Calu3 (cell line): ENCODE measurements at regions not wholly inside any gene's neighbourhood (a gene's known extent, or its start where the extent isn't known, plus 50 kb on each side); places are given as distances from the start of the nearest gene placed in this dataset.

ENCODE experiments used
- BruUV-seq: library from RNA; stranded (reverse); fragments of 400-500 nt; replicated peaks from 2 replicates; lab custom pipeline; 2021; lab: Mats Ljungman, UMichigan
- CTCF ChIA-PET: fragments of 300-600 bp; sonication (Branson Sonifier 250); formaldehyde crosslinking; loops from one replicate; lab custom pipeline; 2022; ENCODE audit warnings: antibody characterized with exemption; lab: Charles Lee
- DNase-seq: peaks from one replicate; pipeline ENCODE4 v3.0.0; 2022
- H3K27ac Mint-ChIP-seq: one replicate; pipeline ENCODE4 v1.8.0; 2022; ENCODE audit warnings: mixed read lengths; ENCODE audit not compliant: unreplicated experiment
- H3K27me3 Mint-ChIP-seq: one replicate; pipeline ENCODE4 v1.8.0; 2022; ENCODE audit warnings: mixed read lengths; ENCODE audit not compliant: unreplicated experiment
- H3K36me3 Mint-ChIP-seq: one replicate; pipeline ENCODE4 v1.8.0; 2022; ENCODE audit warnings: mild to moderate bottlenecking, moderate library complexity, mixed read lengths; ENCODE audit not compliant: insufficient read depth, unreplicated experiment
- H3K4me1 Mint-ChIP-seq: one replicate; pipeline ENCODE4 v1.8.0; 2022; ENCODE audit warnings: mild to moderate bottlenecking, low read depth, mixed read lengths; ENCODE audit not compliant: unreplicated experiment
- H3K4me3 Mint-ChIP-seq: one replicate; pipeline ENCODE4 v1.8.0; 2022; ENCODE audit warnings: mild to moderate bottlenecking, low read depth, moderate library complexity, mixed read lengths; ENCODE audit not compliant: unreplicated experiment
- H3K9me3 Mint-ChIP-seq: one replicate; pipeline ENCODE4 v1.8.0; 2022; ENCODE audit warnings: low read depth, mixed read lengths; ENCODE audit not compliant: unreplicated experiment
- intact Hi-C: fragments of 100-400 bp; cut with micrococcal nuclease; formaldehyde crosslinking; loops from one replicate; pipeline ENCODE4 v1.10.0; 2022; ENCODE audit not compliant: unreplicated experiment
- TF ChIP-seq, protein P1 (sequence below): fragments of 200-600 bp; IDR thresholded peaks from one replicate; pipeline ENCODE4 v1.8.0; 2022; ENCODE audit warnings: antibody characterized with exemption; ENCODE audit not compliant: unreplicated experiment

DNA sequence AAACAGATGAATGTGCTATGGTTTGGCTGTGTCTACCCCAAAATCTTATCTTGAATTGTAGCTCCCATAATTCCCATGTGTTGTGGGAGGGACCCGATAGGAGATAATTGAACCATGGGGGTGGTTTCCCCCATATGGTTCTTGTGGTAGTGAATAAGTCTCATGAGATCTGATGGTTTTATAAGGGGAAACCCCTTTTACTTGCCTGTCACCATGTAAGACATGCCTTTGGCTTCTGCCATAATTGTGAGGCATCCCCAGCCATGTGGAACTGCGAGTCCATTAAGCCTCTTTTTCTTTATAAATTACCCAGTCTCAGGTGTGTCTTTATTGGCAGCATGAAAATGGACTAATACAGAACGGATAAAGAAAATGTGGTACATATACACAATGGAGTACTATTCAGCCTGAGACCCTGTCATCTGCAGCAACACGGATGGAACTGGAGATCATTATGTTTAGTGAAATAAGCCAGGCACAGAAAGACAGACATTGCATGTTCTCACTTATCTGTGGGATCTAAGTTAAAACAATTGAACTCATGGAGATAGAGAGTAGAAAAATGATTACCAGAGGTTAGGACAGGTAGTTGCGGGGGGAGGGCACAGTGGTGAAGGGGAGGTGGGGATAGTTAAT is 587.6 kb upstream of the NRP1 start:
- no peaks in the 10 kb centered on the region for H3K4me1 Mint-ChIP-seq
- CTCF ChIA-PET: no interaction called here
- intact Hi-C loops: no loop called here
- no peaks in the 10 kb centered on the region for H3K9me3 Mint-ChIP-seq
- no TSS peak for BruUV-seq
- H3K36me3 Mint-ChIP-seq: no peaks in the 10 kb centered on the region
- no peak overlapping the region for H3K27ac Mint-ChIP-seq
- no peak for DNase-seq
- no peaks in the 10 kb centered on the region for H3K27me3 Mint-ChIP-seq
- TF ChIP-seq, protein P1, sequence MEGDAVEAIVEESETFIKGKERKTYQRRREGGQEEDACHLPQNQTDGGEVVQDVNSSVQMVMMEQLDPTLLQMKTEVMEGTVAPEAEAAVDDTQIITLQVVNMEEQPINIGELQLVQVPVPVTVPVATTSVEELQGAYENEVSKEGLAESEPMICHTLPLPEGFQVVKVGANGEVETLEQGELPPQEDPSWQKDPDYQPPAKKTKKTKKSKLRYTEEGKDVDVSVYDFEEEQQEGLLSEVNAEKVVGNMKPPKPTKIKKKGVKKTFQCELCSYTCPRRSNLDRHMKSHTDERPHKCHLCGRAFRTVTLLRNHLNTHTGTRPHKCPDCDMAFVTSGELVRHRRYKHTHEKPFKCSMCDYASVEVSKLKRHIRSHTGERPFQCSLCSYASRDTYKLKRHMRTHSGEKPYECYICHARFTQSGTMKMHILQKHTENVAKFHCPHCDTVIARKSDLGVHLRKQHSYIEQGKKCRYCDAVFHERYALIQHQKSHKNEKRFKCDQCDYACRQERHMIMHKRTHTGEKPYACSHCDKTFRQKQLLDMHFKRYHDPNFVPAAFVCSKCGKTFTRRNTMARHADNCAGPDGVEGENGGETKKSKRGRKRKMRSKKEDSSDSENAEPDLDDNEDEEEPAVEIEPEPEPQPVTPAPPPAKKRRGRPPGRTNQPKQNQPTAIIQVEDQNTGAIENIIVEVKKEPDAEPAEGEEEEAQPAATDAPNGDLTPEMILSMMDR: no peak
- H3K4me3 Mint-ChIP-seq: no peak overlapping the region

- H3K4me1 Mint-ChIP-seq: no peaks in the 10 kb centered on the region
- H3K9me3 Mint-ChIP-seq: no peaks in the 10 kb centered on the region
- H3K27ac Mint-ChIP-seq: no peak overlapping the region
- CTCF ChIA-PET: no interaction called here
- no peak overlapping the region for H3K4me3 Mint-ChIP-seq
- BruUV-seq: no TSS peak
- no peaks in the 10 kb centered on the region for H3K36me3 Mint-ChIP-seq
- no peak for DNase-seq
- TF ChIP-seq, protein P1: no peak
- H3K27me3 Mint-ChIP-seq: no peaks in the 10 kb centered on the region
- intact Hi-C loops: no loop called here
These were observed 585.9 kb upstream of the NRP1 start for GRCh38 chr10:33920351-33920750.

- no peaks in the 10 kb centered on the region for H3K9me3 Mint-ChIP-seq
- TF ChIP-seq, protein P1: no peak
- no TSS peak for BruUV-seq
- no peak for DNase-seq
- CTCF ChIA-PET: no interaction called here
- H3K4me3 Mint-ChIP-seq: no peak overlapping the region
- no peaks in the 10 kb centered on the region for H3K4me1 Mint-ChIP-seq
- H3K27me3 Mint-ChIP-seq: no peaks in the 10 kb centered on the region
- H3K27ac Mint-ChIP-seq: no peak overlapping the region
- no peaks in the 10 kb centered on the region for H3K36me3 Mint-ChIP-seq
- intact Hi-C loops: no loop called here
These were observed 584.8 kb upstream of the NRP1 start for GRCh38 chr10:33919244-33919643.

DNA sequence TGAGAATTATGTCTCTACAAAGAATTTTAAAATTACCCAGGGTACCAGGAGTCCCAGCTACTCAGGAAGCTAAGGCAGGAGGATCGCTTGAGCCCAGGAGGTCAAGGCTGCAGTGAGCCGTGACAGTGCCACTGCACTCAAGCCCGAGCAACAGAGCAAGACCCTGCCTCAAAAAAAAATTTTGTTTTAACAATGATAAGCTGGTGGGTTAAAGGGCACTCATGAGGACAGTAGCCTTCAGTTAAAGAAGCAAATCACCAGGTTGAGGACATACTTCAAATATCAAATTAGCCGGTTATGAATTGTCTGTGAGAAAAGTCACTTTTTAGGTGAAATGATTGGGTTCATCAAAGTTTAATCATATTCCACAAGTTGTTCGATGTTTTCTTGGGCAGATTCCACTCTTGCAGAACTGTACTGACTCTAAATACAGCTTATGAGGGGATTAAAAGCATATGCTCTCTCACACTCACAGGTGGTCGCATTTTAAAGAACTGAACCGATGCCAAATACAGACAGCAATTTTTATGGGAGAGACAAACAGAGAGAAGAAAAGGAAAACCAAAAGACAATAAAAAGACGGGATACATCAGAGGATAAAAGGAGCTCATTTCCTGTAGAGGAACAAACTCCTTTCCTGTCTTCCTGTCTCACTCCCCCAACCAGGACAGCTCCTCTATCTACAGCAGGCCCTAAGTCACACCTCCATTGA is 582.8 kb upstream of the NRP1 start:
- BruUV-seq: no TSS peak
- intact Hi-C loops: no loop called here
- CTCF ChIA-PET: no interaction called here

More for the DNA sequence above, 582.8 kb upstream of the NRP1 start:
- Mint-ChIP-seq H3K4me3 (no peak overlapping the region), H3K9me3 (no peaks in the 10 kb centered on the region), H3K36me3 (no peaks in the 10 kb centered on the region), H3K4me1 (no peaks in the 10 kb centered on the region), H3K27me3 (peaks cover 5% of the 10 kb centered on the region), H3K27ac (no peak overlapping the region)
- TF ChIP-seq, protein P1: no peak
- no peak for DNase-seq
